H9 (cell line): ENCODE measurements at regions not wholly inside any gene's neighbourhood (a gene's known extent, or its start where the extent isn't known, plus 50 kb on each side); places are given as distances from the start of the nearest gene placed in this dataset.

Experiments
- DNase-seq: peaks from one replicate; pipeline ENCODE4 v3.0.0-alpha.2; 2017
- H2AFZ ChIP-seq: one replicate; pipeline ENCODE4 v1.6.1; 2013; ENCODE audit warnings: mild to moderate bottlenecking, low read length, control low read depth, moderate library complexity
- H2AK5ac ChIP-seq: 2 replicates; pipeline ENCODE4 v1.6.1; 2013; ENCODE audit warnings: low read length, control low read depth, mixed read lengths; ENCODE audit not compliant: insufficient read length
- H2BK120ac ChIP-seq: one replicate; pipeline ENCODE4 v1.6.1; 2013; ENCODE audit warnings: low read depth, mild to moderate bottlenecking, low read length, control low read depth, inconsistent platforms; ENCODE audit not compliant: poor library complexity, severe bottlenecking
- H2BK12ac ChIP-seq: 2 replicates; pipeline ENCODE4 v1.6.1; 2013; ENCODE audit warnings: low read length, control low read depth, mixed read lengths, low read depth; ENCODE audit not compliant: insufficient read length
- H2BK15ac ChIP-seq: 2 replicates; pipeline ENCODE4 v1.6.1; 2013; ENCODE audit warnings: low read depth, low read length, control low read depth
- H2BK20ac ChIP-seq: one replicate; pipeline ENCODE4 v1.6.1; 2013; ENCODE audit warnings: low read depth, mild to moderate bottlenecking, low read length, control low read depth, inconsistent platforms; ENCODE audit not compliant: poor library complexity, severe bottlenecking
- H2BK5ac ChIP-seq: 2 replicates; pipeline ENCODE4 v1.6.1; 2013; ENCODE audit warnings: low read length, control low read depth, mixed read lengths; ENCODE audit not compliant: insufficient read length
- H3K14ac ChIP-seq: 2 replicates; pipeline ENCODE4 v1.6.1; 2013; ENCODE audit warnings: low read length, control low read depth; ENCODE audit not compliant: insufficient read depth
- H3K18ac ChIP-seq: 2 replicates; pipeline ENCODE4 v1.6.1; 2013; ENCODE audit warnings: low read depth, mild to moderate bottlenecking, mixed read lengths, low read length, control low read depth; ENCODE audit not compliant: insufficient read length
- H3K23ac ChIP-seq: 2 replicates; pipeline ENCODE4 v1.6.1; 2013; ENCODE audit warnings: low read length, control low read depth, mixed read lengths, low read depth; ENCODE audit not compliant: insufficient read length
- H3K23me2 ChIP-seq: 2 replicates; pipeline ENCODE4 v1.6.1; 2013; ENCODE audit warnings: low read depth, mild to moderate bottlenecking, mixed read lengths, low read length, control low read depth; ENCODE audit not compliant: insufficient read length, poor library complexity, severe bottlenecking
- H3K27ac ChIP-seq: 2 replicates; pipeline ENCODE4 v1.5.1; 2013; ENCODE audit warnings: low read length, control low read depth, mixed read lengths, low read depth; ENCODE audit not compliant: insufficient read length
- H3K27me3 ChIP-seq: 2 replicates; pipeline ENCODE4 v1.6.1; 2013; ENCODE audit warnings: low read length, control low read depth, inconsistent platforms; ENCODE audit not compliant: insufficient read depth
- H3K4ac ChIP-seq: 2 replicates; pipeline ENCODE4 v1.6.1; 2013; ENCODE audit warnings: low read depth, mild to moderate bottlenecking, control low read depth, inconsistent platforms, low read length, moderate library complexity
- H3K4me1 ChIP-seq: 2 replicates; pipeline ENCODE4 v1.6.1; 2013; ENCODE audit warnings: low read length, control low read depth, inconsistent platforms; ENCODE audit not compliant: insufficient read depth
- H3K4me2 ChIP-seq: 2 replicates; pipeline ENCODE4 v1.6.1; 2013; ENCODE audit warnings: low read length, control low read depth, mixed read lengths; ENCODE audit not compliant: insufficient read length, insufficient read depth
- H3K56ac ChIP-seq: 2 replicates; pipeline ENCODE4 v1.6.1; 2013; ENCODE audit warnings: low read depth, mild to moderate bottlenecking, mixed read lengths, low read length, control low read depth; ENCODE audit not compliant: insufficient read length
- H3K79me1 ChIP-seq: 2 replicates; pipeline ENCODE4 v1.6.1; 2013; ENCODE audit warnings: low read depth, mild to moderate bottlenecking, moderate library complexity, low read length, control low read depth, inconsistent platforms; ENCODE audit not compliant: insufficient read depth, poor library complexity, severe bottlenecking
- H3K79me2 ChIP-seq: 2 replicates; pipeline ENCODE4 v1.6.1; 2013; ENCODE audit warnings: low read length, control low read depth, inconsistent platforms; ENCODE audit not compliant: insufficient read depth
- H3K9ac ChIP-seq: 2 replicates; pipeline ENCODE4 v1.6.1; 2013; ENCODE audit warnings: low read length, control low read depth, mixed read lengths; ENCODE audit not compliant: insufficient read length; ENCODE audit errors: extremely low read depth
- H3K9me3 ChIP-seq: one replicate; pipeline ENCODE4 v1.6.1; 2013; ENCODE audit warnings: low read depth, low read length, inconsistent platforms; ENCODE audit not compliant: control insufficient read depth
- H3T11ph ChIP-seq: one replicate; pipeline ENCODE4 v1.6.1; 2013; ENCODE audit warnings: mild to moderate bottlenecking, low read length, control low read depth, inconsistent platforms
- H4K20me1 ChIP-seq: one replicate; pipeline ENCODE4 v1.6.1; 2013; ENCODE audit not compliant: control insufficient read depth, insufficient read length, insufficient read depth
- H4K5ac ChIP-seq: 2 replicates; pipeline ENCODE4 v1.6.1; 2013; ENCODE audit warnings: low read depth, mild to moderate bottlenecking, mixed read lengths, low read length, control low read depth; ENCODE audit not compliant: insufficient read length
- H4K8ac ChIP-seq: replicated peaks from 2 replicates; pipeline ENCODE4 v1.6.1; 2013; ENCODE audit warnings: low read length, control low read depth, mixed read lengths, low read depth; ENCODE audit not compliant: insufficient read length
- H4K91ac ChIP-seq: 2 replicates; pipeline ENCODE4 v1.6.1; 2013; ENCODE audit warnings: low read depth, mild to moderate bottlenecking, moderate library complexity, mixed read lengths, low read length, control low read depth; ENCODE audit not compliant: insufficient read length
- H3K27ac Mint-ChIP-seq, 3 experiments: 2 replicates in 2 of 3; 3 replicates in 1 of 3; pipeline ENCODE4 v1.8.0; 2020 to 2021; ENCODE audit warnings: mixed read lengths in 3 of 3, mild to moderate bottlenecking in 1 of 3, moderate library complexity in 1 of 3
- H3K27me3 Mint-ChIP-seq: 2 replicates; pipeline ENCODE4 v1.8.0; 2021; ENCODE audit warnings: low read depth, mild to moderate bottlenecking, moderate library complexity, mixed read lengths
- H3K36me3 Mint-ChIP-seq, 3 experiments: 2 replicates in 2 of 3; 3 replicates in 1 of 3; pipeline ENCODE4 v1.8.0; 2020 to 2021; ENCODE audit warnings: low read depth in 3 of 3, mixed read lengths in 3 of 3; ENCODE audit not compliant: insufficient read depth in 1 of 3
- H3K4me1 Mint-ChIP-seq, 2 experiments: 2 replicates each; pipeline ENCODE4 v1.8.0; 2020; ENCODE audit warnings: mixed read lengths in 2 of 2
- H3K4me3 Mint-ChIP-seq, 2 experiments: 2 replicates in 1 of 2; 3 replicates in 1 of 2; pipeline ENCODE4 v1.8.0; 2020 to 2021; ENCODE audit warnings: mild to moderate bottlenecking in 2 of 2, mixed read lengths in 2 of 2, moderate library complexity in 1 of 2
- H3K9me3 Mint-ChIP-seq, 2 experiments: 2 replicates in 1 of 2; 3 replicates in 1 of 2; pipeline ENCODE4 v1.8.0; 2020; ENCODE audit warnings: mild to moderate bottlenecking in 2 of 2, mixed read lengths in 2 of 2, moderate library complexity in 1 of 2
- CTCF ChIP-seq: fragments of 200-600 bp; sonication (generic); conservative IDR thresholded peaks from 3 replicates; pipeline ENCODE4 v1.8.0; 2021; ENCODE audit warnings: antibody characterized with exemption, mild to moderate bottlenecking
- WGBS: extraction: QIAGEN DNeasy Blood & Tissue Kit; methylation state at CpG from one replicate; pipeline ENCODE4 v1.1.7; 2013; ENCODE audit warnings: missing lambda C conversion rate, low lambda C conversion rate, mixed read lengths; ENCODE audit not compliant: insufficient read length; ENCODE audit errors: extremely low coverage; 5-methylcytosine and 5-hydroxymethylcytosine counted together

GRCh38 chr4:138329506-138330070, 87.4 kb upstream of the SLC7A11 start:
- Histone ChIP-seq H3K4me1 (0 out of 2 replicates have a peak, but pooled peaks cover 5% of the 10 kb centered on the region), H3K79me2 (no peaks in the 10 kb centered on the region), H4K91ac (no peak overlapping the region), H3K18ac (no peak overlapping the region), H4K5ac (no peak overlapping the region), H2BK5ac (no peak overlapping the region), H3K27me3 (no peaks in the 10 kb centered on the region), H3K14ac (no peak overlapping the region), H3T11ph (no peak overlapping the region), H4K8ac (no peak overlapping the region), H3K79me1 (no peaks in the 10 kb centered on the region), H2AK5ac (no peak overlapping the region), H3K4ac (no peak overlapping the region), H2AFZ (no peak overlapping the region), H3K23me2 (no peaks in the 10 kb centered on the region), H3K27ac (no peak overlapping the region), H3K9me3 (no peaks in the 10 kb centered on the region), H2BK15ac (no peak overlapping the region), H3K9ac (no peak overlapping the region), H2BK120ac (no peak overlapping the region), H2BK20ac (no peak overlapping the region), H3K56ac (no peak overlapping the region), H4K20me1 (no peaks in the 10 kb centered on the region), H2BK12ac (no peak overlapping the region), H3K4me2 (no peak overlapping the region), H3K23ac (no peak overlapping the region)
- no peak for TF ChIP-seq CTCF
- WGBS, result no CpG with 5 or more reads among the region's 6 CpGs
- Mint-ChIP-seq H3K27ac (no peak overlapping the region; a peak in 1 of 7 replicates), H3K36me3 (peaks cover 0 to 7% (median 6%) of the 10 kb centered on the region in 3 experiments; a peak in 2 of 7 replicates), H3K27me3 (no peaks in the 10 kb centered on the region), H3K9me3 (peaks cover 2 to 5% of the 10 kb centered on the region in 2 experiments; a peak in 2 of 5 replicates), H3K4me1 (peaks cover 7% of the 10 kb centered on the region in 2 experiments), H3K4me3 (no peak overlapping the region)
- DNase-seq, result no peak
